ENCODE measurements at regions not wholly inside any gene's neighbourhood (a gene's known extent, or its start where the extent isn't known, plus 50 kb on each side); places are given as distances from the start of the nearest gene placed in this dataset.

GRCh38 chr2:128475427-128476211 lies 157.0 kb upstream of the HS6ST1 start:
- Histone ChIP-seq H3K9me3 (peaks cover 0 to 2% (median 0%) of the 10 kb centered on the region in 4 donors), H3K27ac (no peak overlapping the region), H3K4me1 (peaks cover 0 to 8% (median 2%) of the 10 kb centered on the region in 4 donors), H3K36me3 (no peaks in the 10 kb centered on the region), H3K27me3 (no peaks in the 10 kb centered on the region), H3K4me3 (no peak overlapping the region)
- DNase-seq = no peak
- no peak for TF ChIP-seq POLR2A (IDR thresholded peaks at IDR 0.05)
- TF ChIP-seq CTCF (IDR thresholded peaks at IDR 0.05) = no peak

- H3K27me3 ChIP-seq = no peaks in the 10 kb centered on the region
- peaks cover 0 to 8% (median 2%) of the 10 kb centered on the region in 4 donors for H3K4me1 ChIP-seq
- H3K4me3 ChIP-seq = no peak overlapping the region
- DNase-seq = no peak
- TF ChIP-seq CTCF (IDR thresholded peaks at IDR 0.05) = no peak
- TF ChIP-seq POLR2A (IDR thresholded peaks at IDR 0.05) = no peak
- no peak overlapping the region for H3K27ac ChIP-seq
- H3K9me3 ChIP-seq = no peaks in the 10 kb centered on the region
- no peaks in the 10 kb centered on the region for H3K36me3 ChIP-seq
Observed at GRCh38 chr2:128477026-128477820, 158.6 kb upstream of the HS6ST1 start.

- DNase-seq = no peak
- Histone ChIP-seq H3K4me1 (peaks cover 0 to 8% (median 2%) of the 10 kb centered on the region in 4 donors), H3K27ac (no peak overlapping the region), H3K27me3 (no peaks in the 10 kb centered on the region), H3K36me3 (no peaks in the 10 kb centered on the region), H3K9me3 (no peaks in the 10 kb centered on the region), H3K4me3 (no peak overlapping the region)
- TF ChIP-seq CTCF (IDR thresholded peaks at IDR 0.05) (no peak), POLR2A (IDR thresholded peaks at IDR 0.05) (no peak)
Observed at GRCh38 chr2:128477891-128478290, 159.2 kb upstream of the HS6ST1 start.

GRCh38 chr2:128485761-128486639 lies 167.3 kb upstream of the HS6ST1 start:
- Histone ChIP-seq H3K4me1 (no peaks in the 10 kb centered on the region), H3K4me3 (no peak overlapping the region), H3K27ac (no peak overlapping the region), H3K36me3 (no peaks in the 10 kb centered on the region), H3K27me3 (no peaks in the 10 kb centered on the region), H3K9me3 (no peaks in the 10 kb centered on the region)
- no peak for DNase-seq
- TF ChIP-seq CTCF (IDR thresholded peaks at IDR 0.05) (no peak), POLR2A (IDR thresholded peaks at IDR 0.05) (no peak)

- no peak for DNase-seq
- TF ChIP-seq POLR2A (IDR thresholded peaks at IDR 0.05) = no peak
- no peak for TF ChIP-seq CTCF (IDR thresholded peaks at IDR 0.05)
- no peaks in the 10 kb centered on the region for H3K9me3 ChIP-seq
- H3K4me3 ChIP-seq = no peak overlapping the region
- H3K4me1 ChIP-seq = no peaks in the 10 kb centered on the region
- no peaks in the 10 kb centered on the region for H3K36me3 ChIP-seq
- H3K27me3 ChIP-seq = no peaks in the 10 kb centered on the region
- H3K27ac ChIP-seq = no peak overlapping the region
Observed at GRCh38 chr2:128486640-128487375, 168.1 kb upstream of the HS6ST1 start.

Data from Peyer's patch (tissue), 4 donors.